ENCODE measurements at regions not wholly inside any gene's neighbourhood (a gene's known extent, or its start where the extent isn't known, plus 50 kb on each side); places are given as distances from the start of the nearest gene placed in this dataset.
A peak's percentile ranks its signal among the peaks of the same experiment; 100 is the strongest.
"Not testable (repeated sequence)": the region's sequence is repeated elsewhere in the genome, so short reads cannot be mapped to it uniquely, and the experiment has no call there.

GRCh38 chr15:96053031-96053780 is 277.3 kb upstream of the NR2F2 start:
- DNase-seq, result peak; percentile 86

GRCh38 chr15:96053781-96054428 is 276.6 kb upstream of the NR2F2 start:
- DNase-seq, result no peak

GRCh38 chr15:96054621-96055020 is 275.9 kb upstream of the NR2F2 start:
- DNase-seq, result no peak

- DNase-seq, result no peak
Measured at GRCh38 chr15:96058103-96058851, 272.2 kb upstream of the NR2F2 start.

DNA sequence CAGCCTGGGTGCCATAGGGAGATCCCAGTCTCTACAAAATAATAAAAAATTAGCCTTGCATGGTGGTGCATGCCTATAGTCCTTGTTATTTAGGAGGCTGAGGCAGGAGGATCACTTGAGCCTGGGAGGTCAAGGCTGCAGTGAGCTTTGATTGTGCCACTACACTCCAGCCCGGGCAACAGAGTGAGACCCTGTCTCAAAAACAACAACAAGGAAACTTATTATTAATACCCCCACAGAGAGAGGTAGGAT is 271.7 kb upstream of the NR2F2 start:
- not testable (repeated sequence) for DNase-seq

- not testable (repeated sequence) for DNase-seq
Measured at GRCh38 chr15:96060591-96060990, 269.9 kb upstream of the NR2F2 start.

- no peak for DNase-seq
Measured at GRCh38 chr15:96064351-96064756, 266.1 kb upstream of the NR2F2 start.

GRCh38 chr15:96066126-96066525 is 264.4 kb upstream of the NR2F2 start:
- no peak for DNase-seq

DNA sequence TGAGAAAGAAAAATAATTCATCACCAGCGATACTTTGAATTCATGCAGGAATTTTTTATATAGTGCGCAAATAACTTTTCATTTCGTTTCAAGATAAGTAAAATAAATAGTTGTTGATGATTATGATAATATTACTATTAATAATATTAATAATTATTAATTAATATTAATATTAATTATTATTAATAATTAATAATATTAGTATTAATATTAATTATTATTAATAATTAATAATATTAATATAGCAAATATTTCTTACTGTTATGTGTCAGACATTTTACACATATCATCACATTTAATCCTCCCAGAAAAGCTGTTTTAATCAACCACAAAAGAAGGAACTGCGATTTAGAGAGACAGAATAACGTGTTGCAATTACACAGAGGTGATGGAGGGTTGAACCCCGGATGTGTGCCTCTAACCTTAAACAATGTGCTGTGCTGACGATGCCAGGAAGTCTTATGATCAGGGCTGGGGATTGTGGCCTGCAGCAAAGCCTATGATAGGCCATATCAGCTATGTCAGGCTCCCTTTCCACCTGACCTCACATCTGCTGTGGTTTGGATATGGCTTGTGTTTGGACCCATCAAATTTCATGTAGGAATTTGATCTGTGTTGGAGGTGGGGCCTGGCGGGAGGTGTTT is 263.5 kb upstream of the NR2F2 start:
- no peak for DNase-seq

GRCh38 chr15:96067677-96068076 is 262.8 kb upstream of the NR2F2 start:
- no peak for DNase-seq

DNA sequence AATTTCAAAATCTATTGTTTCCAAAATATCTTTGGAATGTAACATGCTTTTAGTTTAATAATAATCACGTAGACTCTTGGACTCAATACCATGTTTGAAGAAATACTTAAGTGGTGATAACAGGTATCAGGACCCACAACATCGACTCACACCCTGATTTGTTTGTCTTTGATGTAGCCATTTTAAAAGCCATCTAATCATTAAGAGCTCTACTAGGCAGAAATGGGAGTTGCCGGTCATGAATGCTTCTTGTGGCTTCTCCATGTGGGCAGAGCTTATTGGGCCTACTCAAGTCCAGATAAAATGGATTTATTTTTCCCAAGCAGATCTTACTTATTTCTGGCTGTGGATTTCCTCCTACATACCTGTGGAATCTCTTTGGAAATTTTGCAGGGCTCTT is 261.6 kb upstream of the NR2F2 start:
- DNase-seq, result no peak

DNA sequence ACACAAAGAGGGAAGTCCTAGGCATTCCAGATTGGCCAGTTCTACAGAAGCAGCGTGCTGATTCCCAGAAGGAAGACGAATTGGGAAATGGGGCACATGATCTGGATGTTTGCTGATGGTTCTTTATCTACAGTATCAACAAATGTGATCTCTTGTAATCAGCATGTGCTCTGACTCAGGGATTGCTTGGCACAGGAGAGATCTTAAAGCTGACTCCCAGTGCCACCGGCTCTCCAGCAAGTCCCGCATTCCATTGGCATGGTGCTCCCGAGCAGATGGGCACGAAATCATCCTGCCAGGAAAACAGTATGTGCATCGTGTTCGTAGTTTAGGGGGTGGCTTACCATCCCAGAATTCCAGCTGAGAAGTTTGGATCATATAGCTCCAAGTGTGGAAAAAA is 259.9 kb upstream of the NR2F2 start:
- DNase-seq, result no peak

GRCh38 chr15:96072821-96073220 is 257.7 kb upstream of the NR2F2 start:
- DNase-seq, result no peak

- no peak for DNase-seq
Measured at GRCh38 chr15:96073908-96074307, 256.6 kb upstream of the NR2F2 start.

GRCh38 chr15:96075895-96076294 is 254.6 kb upstream of the NR2F2 start:
- DNase-seq, result no peak

DNA sequence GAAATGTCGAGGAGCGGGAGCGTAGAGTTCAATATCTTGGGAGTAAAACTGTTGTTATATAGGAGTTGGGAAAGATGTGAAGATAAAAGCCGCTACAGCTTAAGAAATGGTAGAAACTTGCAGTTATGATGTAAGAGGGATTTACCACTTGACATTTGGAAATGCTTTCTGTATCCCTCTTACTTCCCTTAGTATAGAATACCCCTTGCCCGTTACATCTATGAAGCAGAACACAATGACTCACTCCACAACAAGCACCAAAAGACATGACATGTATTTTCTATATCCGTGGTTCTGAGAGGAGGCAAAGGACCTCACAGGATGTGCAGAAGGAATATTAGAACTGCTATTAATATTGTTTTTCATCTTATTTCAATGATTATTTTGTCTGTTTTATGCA is 254.2 kb upstream of the NR2F2 start:
- no peak for DNase-seq

- no peak for DNase-seq
Measured at GRCh38 chr15:96079041-96079440, 251.5 kb upstream of the NR2F2 start.

GRCh38 chr15:96079882-96080281 is 250.6 kb upstream of the NR2F2 start:
- DNase-seq, result no peak

GRCh38 chr15:96086164-96086563 is 244.3 kb upstream of the NR2F2 start:
- no peak for DNase-seq

DNA sequence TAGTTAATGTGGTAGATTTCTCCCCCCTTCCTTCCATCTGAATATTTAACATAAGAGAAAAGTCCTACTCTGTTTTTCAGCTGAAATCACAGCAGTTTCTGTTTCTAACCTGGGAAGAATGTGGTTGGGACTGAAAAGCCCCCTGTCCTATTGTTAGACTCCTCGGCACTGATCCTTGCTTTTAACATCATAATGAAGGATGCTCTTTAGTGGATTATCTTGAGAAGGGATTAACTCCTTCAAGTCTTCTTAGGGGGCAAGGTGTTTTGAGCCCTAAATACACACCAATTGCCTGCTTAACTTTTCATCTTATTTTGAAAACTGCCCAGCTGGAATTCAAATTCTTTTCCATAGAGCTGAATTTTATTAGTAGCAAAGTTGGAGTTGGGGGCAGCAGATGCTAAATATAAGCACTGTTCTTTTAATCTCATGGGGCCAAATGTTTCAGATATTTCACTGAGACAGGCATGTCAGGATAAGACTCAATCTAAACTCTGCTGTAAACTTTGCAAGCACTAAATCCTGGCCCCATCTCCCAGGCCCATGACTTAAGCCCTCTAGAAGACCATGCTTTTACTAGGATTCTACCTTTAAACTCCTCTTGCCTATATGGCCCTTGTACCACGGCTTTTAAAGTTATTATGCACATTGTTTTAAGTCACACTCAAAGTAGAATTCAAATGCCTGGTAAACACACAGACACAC is 243.2 kb upstream of the NR2F2 start:
- no peak for DNase-seq

GRCh38 chr15:96088650-96089049 is 241.8 kb upstream of the NR2F2 start:
- DNase-seq, result no peak

DNA sequence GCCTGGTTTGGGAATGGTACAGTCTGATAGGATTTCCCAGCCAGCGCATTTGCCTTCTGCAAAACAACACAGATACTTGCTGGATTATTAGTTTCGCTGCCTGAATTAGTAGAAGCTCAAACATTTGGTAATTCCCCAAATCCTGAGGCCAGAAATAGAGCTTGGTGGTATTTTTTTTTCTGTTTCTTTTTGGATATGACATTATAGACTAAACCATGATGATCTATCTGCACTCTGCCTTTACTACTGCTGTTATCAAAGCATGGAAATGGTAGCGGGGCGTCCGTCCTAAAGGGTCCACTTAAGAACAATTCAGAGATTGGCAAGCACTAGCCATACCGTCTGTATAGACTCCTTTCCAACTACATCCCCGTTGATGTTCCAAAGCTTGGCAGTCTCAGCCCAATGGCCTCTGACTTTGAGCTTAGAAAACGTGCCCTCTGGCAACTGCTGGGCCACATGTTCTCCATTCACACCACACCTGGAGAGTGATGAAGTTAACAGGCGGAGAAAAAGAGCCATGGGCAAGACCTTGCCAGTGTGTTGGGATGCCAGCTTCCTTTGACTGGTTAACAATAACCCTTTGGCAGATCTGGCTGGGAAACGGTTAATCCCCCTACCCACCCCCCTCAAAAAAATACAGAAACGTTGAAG is 241.0 kb upstream of the NR2F2 start:
- DNase-seq, result no peak

DNA sequence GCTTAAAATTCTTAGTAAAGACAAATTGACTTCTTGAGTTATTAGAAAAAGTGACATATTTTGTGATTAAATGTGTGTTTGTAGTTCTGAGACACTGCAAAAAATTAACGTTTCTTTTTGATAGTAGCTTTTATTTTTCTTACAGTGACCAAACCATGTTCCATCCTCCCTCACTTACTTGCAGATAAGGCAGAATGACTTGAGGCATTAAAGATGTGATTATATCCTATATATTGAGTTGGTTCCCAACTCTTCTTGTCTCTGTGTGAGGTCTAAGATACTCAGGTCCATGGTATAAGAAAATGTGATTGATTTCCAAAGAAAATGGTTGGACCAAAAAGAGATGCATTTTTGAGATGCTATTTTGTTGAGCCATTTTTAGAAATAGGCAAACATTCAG is 238.3 kb upstream of the NR2F2 start:
- DNase-seq, result no peak

All from NCI-H1092 treated with DMSO at 0.1 percent for 48 hours (cell line).